AG04449 (cell line): ENCODE measurements at regions not wholly inside any gene's neighbourhood (a gene's known extent, or its start where the extent isn't known, plus 50 kb on each side); places are given as distances from the start of the nearest gene placed in this dataset.

ENCODE experiments used
- CTCF ChIA-PET: fragments of 350-600 bp; formaldehyde crosslinking; extraction: SDS; loops from one replicate; lab custom pipeline; 2021; ENCODE audit warnings: antibody characterized with exemption; lab: Yijun Ruan, JAX
- POLR2A ChIA-PET: fragments of 400-600, 350-600 bp; formaldehyde crosslinking; extraction: SDS; loops from one replicate; lab custom pipeline; 2020; ENCODE audit warnings: antibody characterized with exemption, inconsistent platforms; lab: Yijun Ruan, JAX
- DNase-seq: peaks from one replicate; pipeline ENCODE4 v3.0.0-alpha.2; 2010; ENCODE audit warnings: low read depth, low spot score
- H3K4me3 ChIP-seq: 2 replicates; pipeline ENCODE4 v1.5.1; 2011; ENCODE audit warnings: low read depth, mild to moderate bottlenecking, control low read depth, low read length
- CTCF ChIP-seq: IDR thresholded peaks from one replicate; pipeline ENCODE4 v1.5.1; 2011; ENCODE audit warnings: mild to moderate bottlenecking, moderate library complexity, low read length, control low read depth, inconsistent platforms; ENCODE audit not compliant: insufficient read depth; ENCODE audit errors: missing control alignments

GRCh38 chr11:27234043-27234668 is 128.9 kb downstream of the CCDC34 start:
- peak overlapping the region; percentile 41 for H3K4me3 ChIP-seq
- DNase-seq, result peak; percentile 100
- no peak for TF ChIP-seq CTCF
- CTCF ChIA-PET, result interaction anchor here (0.8 to 3.6 kb wide), 13 partner anchors 10 to 267 kb away, joined by 3 to 15 read pairs (median 3); no protein-coding TSS in a partner anchor
- POLR2A ChIA-PET, result interaction anchor here (0.7 to 4.0 kb wide), 9 partner anchors 9 to 453 kb away, joined by 3 to 30 read pairs (median 5); no protein-coding TSS in a partner anchor

GRCh38 chr11:27233654-27234042 is 129.4 kb downstream of the CCDC34 start:
- TF ChIP-seq CTCF, result no peak
- CTCF ChIA-PET, result interaction anchor here (1.0 to 3.6 kb wide), 12 partner anchors 11 to 268 kb away, joined by 3 to 15 read pairs (median 4); no protein-coding TSS in a partner anchor
- POLR2A ChIA-PET, result interaction anchor here (0.6 to 4.0 kb wide), 9 partner anchors 10 to 453 kb away, joined by 3 to 30 read pairs (median 5); no protein-coding TSS in a partner anchor
- DNase-seq, result no peak
- H3K4me3 ChIP-seq, result peak overlapping the region; percentile 41

GRCh38 chr11:27231530-27231929 is 131.5 kb downstream of the CCDC34 start:
- ChIA-PET POLR2A (interaction anchor here (4.0 kb wide), 1 partner anchor 14 kb away, joined by 30 read pairs; no protein-coding TSS in a partner anchor), CTCF (interaction anchor here (1.2 to 1.3 kb wide), 2 partner anchors 20 to 65 kb away, joined by 4 to 6 read pairs; no protein-coding TSS in a partner anchor)
- DNase-seq, result no peak
- no peak overlapping the region for H3K4me3 ChIP-seq
- no peak for TF ChIP-seq CTCF

- no peak for TF ChIP-seq CTCF
- ChIA-PET POLR2A (interaction anchor here (0.9 to 1.2 kb wide), 2 partner anchors 12 kb away, joined by 3 to 4 read pairs; no protein-coding TSS in a partner anchor), CTCF (interaction anchor here (0.6 to 1.3 kb wide), 4 partner anchors 10 to 66 kb away, joined by 3 to 4 read pairs (median 3); no protein-coding TSS in a partner anchor)
- H3K4me3 ChIP-seq, result no peak overlapping the region
- DNase-seq, result no peak
These were observed 132.8 kb downstream of the CCDC34 start for GRCh38 chr11:27230192-27230572.

- DNase-seq, result no peak
- CTCF ChIA-PET, result interaction anchor here (0.6 to 1.3 kb wide), 3 partner anchors 10 to 67 kb away, joined by 3 to 4 read pairs (median 3); no protein-coding TSS in a partner anchor
- POLR2A ChIA-PET, result interaction anchor here (0.9 to 1.2 kb wide), 2 partner anchors 12 kb away, joined by 3 to 4 read pairs; no protein-coding TSS in a partner anchor
- H3K4me3 ChIP-seq, result no peak overlapping the region
- TF ChIP-seq CTCF, result no peak
These were observed 133.4 kb downstream of the CCDC34 start for GRCh38 chr11:27229511-27230191.

- ChIA-PET POLR2A (no interaction called here), CTCF (no interaction called here)
- H3K4me3 ChIP-seq, result no peak overlapping the region
- TF ChIP-seq CTCF, result no peak
- no peak for DNase-seq
These were observed 134.1 kb downstream of the CCDC34 start for GRCh38 chr11:27228906-27229290.
